HL-60 (cell line): ENCODE measurements at regions not wholly inside any gene's neighbourhood (a gene's known extent, or its start where the extent isn't known, plus 50 kb on each side); places are given as distances from the start of the nearest gene placed in this dataset.

ENCODE experiments used
- DNase-seq, 2 experiments: peaks; one replicate each; pipeline ENCODE4 v3.0.0-alpha.2; 2010 to 2020; ENCODE audit warnings: low read depth in 1 of 2, low spot score in 1 of 2
- H3K27ac ChIP-seq: fragments of 250-450 bp; sonication (Bioruptor Pico); replicated peaks from 2 replicates; pipeline ENCODE4 v1.5.1; 2020; ENCODE audit warnings: mild to moderate bottlenecking, moderate library complexity
- H3K27me3 ChIP-seq: fragments of 250-450 bp; sonication (Bioruptor Pico); 2 replicates; pipeline ENCODE4 v1.5.1; 2021; ENCODE audit warnings: mild to moderate bottlenecking, moderate library complexity; ENCODE audit not compliant: insufficient read depth, poor library complexity, severe bottlenecking
- H3K4me3 ChIP-seq: replicated peaks from 2 replicates; pipeline ENCODE4 v1.5.1; 2011; ENCODE audit warnings: mild to moderate bottlenecking, control low read depth, low read length; ENCODE audit not compliant: insufficient read depth
- GABPA ChIP-seq: IDR thresholded peaks from 2 replicates; pipeline ENCODE4 v1.6.1; 2012; ENCODE audit warnings: low read depth
- POLR2AphosphoS5 ChIP-seq: IDR thresholded peaks from 2 replicates; pipeline ENCODE4 v1.6.1; 2012; ENCODE audit warnings: low read depth
- SPI1 ChIP-seq: IDR thresholded peaks from 2 replicates; pipeline ENCODE4 v1.6.1; 2012; ENCODE audit warnings: low read depth, mild to moderate bottlenecking, borderline replicate concordance
- TF ChIP-seq, protein P1 (sequence below): IDR thresholded peaks from 2 replicates; pipeline ENCODE4 v1.6.1; 2012; ENCODE audit warnings: low read depth; ENCODE audit not compliant: insufficient replicate concordance
- TF ChIP-seq, protein P2 (sequence below): IDR thresholded peaks from one replicate; pipeline ENCODE4 v1.5.1; 2011; ENCODE audit warnings: low read length, control low read depth, inconsistent platforms; ENCODE audit not compliant: insufficient read depth

DNA sequence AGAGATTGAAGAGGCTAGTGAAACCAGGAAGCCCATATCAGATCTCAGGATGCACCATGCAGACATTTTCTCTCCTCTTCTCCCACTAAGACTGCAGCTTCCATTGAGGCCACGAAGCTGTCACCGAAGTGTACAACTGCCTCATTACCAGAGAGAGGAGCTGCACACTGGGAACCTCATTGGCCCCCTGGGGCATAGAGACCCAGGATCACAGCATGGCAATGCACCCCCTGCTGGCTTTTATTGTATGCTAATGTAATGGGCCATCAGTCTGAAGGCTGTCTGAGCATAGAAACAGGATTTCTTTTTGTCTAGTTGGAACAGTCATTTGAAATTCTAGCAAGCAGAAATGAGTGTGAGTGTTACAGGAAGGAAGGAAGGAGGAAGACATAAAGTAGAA lies 861.6 kb upstream of the CELF4 start:
- H3K4me3 ChIP-seq: no peak overlapping the region
- TF ChIP-seq POLR2AphosphoS5: no peak
- no peak for TF ChIP-seq GABPA
- TF ChIP-seq, protein P1, sequence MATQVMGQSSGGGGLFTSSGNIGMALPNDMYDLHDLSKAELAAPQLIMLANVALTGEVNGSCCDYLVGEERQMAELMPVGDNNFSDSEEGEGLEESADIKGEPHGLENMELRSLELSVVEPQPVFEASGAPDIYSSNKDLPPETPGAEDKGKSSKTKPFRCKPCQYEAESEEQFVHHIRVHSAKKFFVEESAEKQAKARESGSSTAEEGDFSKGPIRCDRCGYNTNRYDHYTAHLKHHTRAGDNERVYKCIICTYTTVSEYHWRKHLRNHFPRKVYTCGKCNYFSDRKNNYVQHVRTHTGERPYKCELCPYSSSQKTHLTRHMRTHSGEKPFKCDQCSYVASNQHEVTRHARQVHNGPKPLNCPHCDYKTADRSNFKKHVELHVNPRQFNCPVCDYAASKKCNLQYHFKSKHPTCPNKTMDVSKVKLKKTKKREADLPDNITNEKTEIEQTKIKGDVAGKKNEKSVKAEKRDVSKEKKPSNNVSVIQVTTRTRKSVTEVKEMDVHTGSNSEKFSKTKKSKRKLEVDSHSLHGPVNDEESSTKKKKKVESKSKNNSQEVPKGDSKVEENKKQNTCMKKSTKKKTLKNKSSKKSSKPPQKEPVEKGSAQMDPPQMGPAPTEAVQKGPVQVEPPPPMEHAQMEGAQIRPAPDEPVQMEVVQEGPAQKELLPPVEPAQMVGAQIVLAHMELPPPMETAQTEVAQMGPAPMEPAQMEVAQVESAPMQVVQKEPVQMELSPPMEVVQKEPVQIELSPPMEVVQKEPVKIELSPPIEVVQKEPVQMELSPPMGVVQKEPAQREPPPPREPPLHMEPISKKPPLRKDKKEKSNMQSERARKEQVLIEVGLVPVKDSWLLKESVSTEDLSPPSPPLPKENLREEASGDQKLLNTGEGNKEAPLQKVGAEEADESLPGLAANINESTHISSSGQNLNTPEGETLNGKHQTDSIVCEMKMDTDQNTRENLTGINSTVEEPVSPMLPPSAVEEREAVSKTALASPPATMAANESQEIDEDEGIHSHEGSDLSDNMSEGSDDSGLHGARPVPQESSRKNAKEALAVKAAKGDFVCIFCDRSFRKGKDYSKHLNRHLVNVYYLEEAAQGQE: no peak
- no peak for TF ChIP-seq SPI1
- TF ChIP-seq, protein P2, sequence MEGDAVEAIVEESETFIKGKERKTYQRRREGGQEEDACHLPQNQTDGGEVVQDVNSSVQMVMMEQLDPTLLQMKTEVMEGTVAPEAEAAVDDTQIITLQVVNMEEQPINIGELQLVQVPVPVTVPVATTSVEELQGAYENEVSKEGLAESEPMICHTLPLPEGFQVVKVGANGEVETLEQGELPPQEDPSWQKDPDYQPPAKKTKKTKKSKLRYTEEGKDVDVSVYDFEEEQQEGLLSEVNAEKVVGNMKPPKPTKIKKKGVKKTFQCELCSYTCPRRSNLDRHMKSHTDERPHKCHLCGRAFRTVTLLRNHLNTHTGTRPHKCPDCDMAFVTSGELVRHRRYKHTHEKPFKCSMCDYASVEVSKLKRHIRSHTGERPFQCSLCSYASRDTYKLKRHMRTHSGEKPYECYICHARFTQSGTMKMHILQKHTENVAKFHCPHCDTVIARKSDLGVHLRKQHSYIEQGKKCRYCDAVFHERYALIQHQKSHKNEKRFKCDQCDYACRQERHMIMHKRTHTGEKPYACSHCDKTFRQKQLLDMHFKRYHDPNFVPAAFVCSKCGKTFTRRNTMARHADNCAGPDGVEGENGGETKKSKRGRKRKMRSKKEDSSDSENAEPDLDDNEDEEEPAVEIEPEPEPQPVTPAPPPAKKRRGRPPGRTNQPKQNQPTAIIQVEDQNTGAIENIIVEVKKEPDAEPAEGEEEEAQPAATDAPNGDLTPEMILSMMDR: no peak
- DNase-seq: peak in 1 of 2 experiments; percentile 2
- no peak overlapping the region for H3K27ac ChIP-seq
- peaks cover under 1% of the 10 kb centered on the region for H3K27me3 ChIP-seq

DNA sequence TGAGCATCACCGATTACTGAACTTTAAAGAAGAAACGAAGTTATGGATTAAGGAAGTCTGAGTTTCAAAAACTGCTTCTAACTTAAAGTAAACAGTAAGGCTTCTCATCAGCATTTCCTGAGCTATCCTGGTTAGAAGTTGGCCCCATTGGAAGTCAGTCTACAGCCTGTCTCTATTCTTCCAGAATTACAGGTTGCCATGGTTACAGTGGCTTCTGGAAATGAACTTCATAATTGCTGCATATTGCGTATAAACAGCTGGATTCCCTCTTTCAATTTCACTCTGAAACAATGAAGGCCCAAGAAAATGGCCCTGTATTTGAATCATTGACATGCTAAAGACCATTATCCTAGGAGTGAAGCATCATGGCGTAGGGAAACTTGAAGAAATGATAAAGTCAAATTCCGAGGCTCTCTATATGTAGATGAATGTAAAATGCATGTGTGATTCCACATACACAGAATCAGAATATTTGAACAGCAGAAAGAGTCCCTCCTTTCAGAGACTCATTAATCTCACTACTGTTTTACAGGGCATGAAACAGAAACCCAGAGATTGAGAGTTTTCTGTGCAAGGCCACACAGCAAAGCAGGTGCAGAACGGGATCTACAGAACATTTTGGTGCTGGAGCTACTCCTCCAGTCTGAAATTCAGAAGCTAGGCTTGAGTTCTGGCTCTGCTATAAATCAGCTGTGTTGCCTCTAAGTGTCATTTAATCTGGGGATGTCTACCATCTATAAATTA lies 856.4 kb upstream of the CELF4 start:
- Histone ChIP-seq H3K4me3 (no peak overlapping the region), H3K27ac (no peak overlapping the region), H3K27me3 (peaks cover 3% of the 10 kb centered on the region)
- no peak for TF ChIP-seq SPI1
- TF ChIP-seq, protein P2: no peak
- no peak for TF ChIP-seq GABPA
- no peak for TF ChIP-seq POLR2AphosphoS5
- TF ChIP-seq, protein P1: no peak
- DNase-seq: no peak

DNA sequence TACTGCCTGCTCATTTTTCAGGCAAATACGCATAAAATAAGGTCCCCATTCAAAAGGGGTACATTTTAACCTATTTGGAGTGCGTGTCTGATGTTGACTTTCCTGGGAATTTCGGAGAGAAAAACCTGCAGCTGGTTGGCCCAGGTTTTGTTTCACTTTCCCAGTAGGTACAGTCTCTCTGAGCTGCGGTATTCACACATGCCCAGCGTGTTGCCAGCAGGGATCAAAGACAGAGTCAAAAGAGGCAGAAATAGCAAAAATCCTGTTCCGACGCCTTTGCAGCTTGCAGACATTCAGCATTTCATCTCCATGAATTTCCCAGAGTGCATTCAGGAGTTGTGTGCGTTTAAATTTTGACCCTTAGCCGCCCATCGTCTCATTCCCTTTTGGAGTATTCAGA lies 855.4 kb upstream of the CELF4 start:
- Histone ChIP-seq H3K27me3 (peaks cover 3% of the 10 kb centered on the region), H3K27ac (no peak overlapping the region), H3K4me3 (no peak overlapping the region)
- TF ChIP-seq GABPA: no peak
- TF ChIP-seq, protein P1: no peak
- TF ChIP-seq, protein P2: no peak
- TF ChIP-seq POLR2AphosphoS5: no peak
- TF ChIP-seq SPI1: no peak
- DNase-seq: no peak
